Stimulated activated CD4-positive, alpha-beta T cell treated with anti-CD3 and anti-CD28 coated beads, Interleukin-15, amount 100 ng/mL, for 24 hours (primary cell): ENCODE measurements at regions not wholly inside any gene's neighbourhood (a gene's known extent, or its start where the extent isn't known, plus 50 kb on each side); places are given as distances from the start of the nearest gene placed in this dataset.

Experiments
- DNase-seq: peaks from one replicate; pipeline ENCODE4 v3.0.0-alpha.2; 2020

DNA sequence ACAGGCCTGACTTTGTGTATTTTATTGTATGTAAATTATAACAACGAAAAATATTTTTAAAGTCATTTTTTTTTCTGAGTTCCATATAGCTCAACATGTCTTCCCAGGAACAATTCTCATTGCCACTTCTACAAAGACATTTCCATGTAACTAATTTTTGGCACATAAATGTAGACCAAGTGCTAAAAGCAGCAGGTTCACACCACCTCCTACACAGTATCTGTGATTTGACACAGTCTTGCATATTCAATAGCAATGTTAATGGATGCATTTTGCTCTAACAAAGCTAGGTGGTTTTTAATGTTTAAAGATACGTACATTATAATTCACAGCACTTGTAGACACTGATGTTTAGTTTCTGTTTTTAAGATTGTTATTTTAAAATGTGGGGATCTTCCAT lies 346.5 kb downstream of the GPAM start:
- no peak for DNase-seq

DNA sequence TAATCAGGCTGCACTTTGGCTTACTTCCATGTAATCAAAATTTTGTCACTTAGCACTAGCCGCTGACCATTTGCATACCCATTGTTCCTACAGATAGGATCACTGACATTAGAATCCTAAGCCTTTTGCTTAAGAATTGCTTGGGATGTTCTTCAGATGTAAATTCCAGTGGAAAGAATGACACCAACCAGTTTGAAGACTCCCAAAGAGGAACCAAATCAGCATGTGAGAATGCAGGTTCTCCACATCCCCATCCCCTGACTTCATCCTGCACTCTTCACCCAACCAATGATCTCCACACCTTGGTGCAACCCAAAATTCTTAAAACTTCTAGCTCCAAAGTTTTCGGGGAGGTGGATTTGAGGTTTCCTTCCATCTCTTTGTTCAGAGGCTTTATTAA lies 345.6 kb downstream of the GPAM start:
- no peak for DNase-seq

DNA sequence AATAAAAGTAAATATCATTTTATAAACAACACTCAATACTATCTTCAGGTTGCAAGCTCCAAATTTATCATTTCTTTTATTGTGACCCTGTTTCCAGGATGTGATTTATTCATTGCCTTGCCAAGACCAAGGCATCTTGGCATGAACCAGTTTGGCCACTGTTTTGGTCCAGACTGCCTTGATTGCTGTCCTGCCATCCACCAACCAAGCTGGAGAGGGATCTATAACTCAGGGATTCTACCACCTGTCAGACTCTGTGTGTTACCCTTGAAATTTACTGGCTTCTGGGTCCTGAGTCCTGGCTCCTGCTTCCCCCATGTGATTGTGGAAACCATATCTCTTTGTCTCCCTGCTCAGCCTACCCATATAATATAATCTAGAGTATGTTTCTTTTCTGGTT lies 343.0 kb downstream of the GPAM start:
- no peak for DNase-seq

DNA sequence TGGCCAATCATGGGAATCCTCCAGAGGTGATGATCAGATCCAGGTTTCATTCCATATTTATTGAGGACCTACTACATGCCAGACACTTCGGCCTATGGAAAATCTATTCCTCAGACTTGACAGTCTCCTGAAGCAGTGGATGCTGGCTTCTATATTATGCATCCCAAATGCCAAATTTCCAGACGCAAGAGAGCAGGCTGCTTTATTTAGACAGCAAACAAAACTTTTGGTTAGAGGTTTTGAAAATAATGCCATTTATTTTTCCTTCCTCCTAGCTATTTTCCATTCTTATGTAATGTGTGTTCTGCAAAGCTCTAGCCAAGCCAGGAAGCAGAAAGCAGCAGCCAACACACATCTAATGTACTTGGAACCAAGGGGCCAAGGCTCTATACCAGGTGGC lies 330.8 kb downstream of the GPAM start:
- no peak for DNase-seq

DNA sequence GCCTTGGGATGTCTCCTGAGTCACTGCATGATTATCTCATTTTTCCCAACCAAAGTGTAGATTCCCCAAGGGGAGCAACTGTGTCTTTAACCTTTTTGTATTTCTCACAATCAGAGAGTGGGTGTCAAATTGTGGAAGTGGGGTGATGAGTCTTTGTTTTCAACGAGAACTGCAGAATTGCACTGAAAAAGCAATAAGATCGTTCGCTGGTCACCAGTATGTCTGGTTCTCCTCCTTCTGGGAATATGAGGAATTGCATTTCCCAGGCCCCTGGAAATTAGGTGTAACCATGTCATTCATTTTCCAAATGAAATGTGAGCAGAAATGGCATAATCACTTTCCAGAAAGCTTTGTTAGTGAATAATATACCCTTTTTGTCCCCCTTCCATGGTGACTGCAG lies 326.9 kb downstream of the GPAM start:
- no peak for DNase-seq

DNA sequence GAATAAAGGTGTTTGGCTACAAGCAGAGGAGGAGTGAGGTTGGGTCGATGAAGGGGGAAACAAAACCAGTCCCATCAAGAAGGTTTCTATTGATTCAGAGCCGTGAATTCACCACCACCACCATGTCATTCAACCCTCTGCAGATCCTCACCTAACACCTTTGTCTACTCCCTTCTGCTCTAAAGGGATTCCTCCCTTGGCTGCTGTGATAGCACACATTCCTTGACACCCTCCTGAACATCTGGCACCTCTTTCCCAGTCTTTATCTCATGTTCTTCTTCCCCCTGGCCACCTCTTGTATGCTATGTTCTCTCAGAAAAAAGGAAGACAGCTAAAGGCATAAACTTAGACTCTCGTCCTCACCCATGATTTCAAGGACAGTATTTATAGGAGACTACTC lies 318.0 kb downstream of the GPAM start:
- no peak for DNase-seq

DNA sequence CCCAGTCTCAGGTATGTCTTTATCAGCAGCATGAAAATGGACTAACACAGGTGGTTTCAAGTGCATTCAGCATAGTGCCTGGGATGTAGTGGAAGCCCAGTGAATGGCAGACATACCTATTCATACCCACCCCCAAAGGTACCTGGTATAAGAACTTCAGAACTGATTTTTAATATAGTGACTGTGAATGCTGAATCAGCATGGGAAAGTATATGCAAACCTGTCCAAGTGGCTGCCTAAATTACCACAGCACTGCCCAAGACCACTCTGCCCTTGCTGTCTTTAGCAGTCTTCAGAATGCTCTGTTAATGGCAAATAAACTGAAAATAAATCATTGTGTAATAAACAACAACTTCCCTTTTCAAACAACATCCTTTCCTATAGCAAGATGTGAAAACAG lies 312.1 kb downstream of the GPAM start:
- DNase-seq: no peak

DNA sequence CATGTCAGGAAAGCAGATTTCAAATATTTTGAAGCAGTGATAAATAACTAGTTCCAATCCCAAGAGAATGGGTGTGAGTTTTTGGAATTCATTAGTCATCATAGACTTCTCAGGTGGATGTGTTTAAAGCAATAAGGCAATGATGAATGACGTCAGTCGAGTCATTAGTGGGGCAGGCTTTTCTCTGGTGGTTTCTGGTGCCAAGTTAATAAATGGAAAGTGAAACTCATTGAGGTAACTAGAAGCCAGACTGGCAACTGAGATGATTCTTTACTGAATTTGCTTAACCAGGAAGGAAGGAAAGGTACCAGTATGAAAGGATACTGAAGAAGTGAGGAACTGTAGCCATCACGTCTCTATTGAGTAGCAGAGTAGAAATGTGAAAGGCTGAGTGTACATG lies 311.0 kb downstream of the GPAM start:
- no peak for DNase-seq

DNA sequence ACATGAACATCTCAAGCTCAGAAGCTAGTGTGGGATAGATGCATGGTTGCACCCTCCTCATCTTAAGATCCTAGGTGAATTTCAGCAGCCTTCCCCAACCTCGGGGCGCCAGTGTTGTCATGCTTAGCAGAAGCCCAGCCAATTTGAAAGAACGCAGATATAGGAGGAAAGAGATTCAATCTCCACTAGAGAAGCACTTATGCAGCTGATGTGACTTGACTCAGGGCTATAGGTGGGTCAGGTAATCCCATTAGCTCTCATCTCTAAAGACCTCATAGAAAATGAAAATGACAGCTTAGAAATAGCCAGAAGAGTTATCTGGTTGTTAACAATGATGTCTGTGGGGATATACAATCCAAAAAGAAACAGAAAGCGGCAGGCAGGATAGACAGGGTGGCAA lies 310.5 kb downstream of the GPAM start:
- DNase-seq: no peak

DNA sequence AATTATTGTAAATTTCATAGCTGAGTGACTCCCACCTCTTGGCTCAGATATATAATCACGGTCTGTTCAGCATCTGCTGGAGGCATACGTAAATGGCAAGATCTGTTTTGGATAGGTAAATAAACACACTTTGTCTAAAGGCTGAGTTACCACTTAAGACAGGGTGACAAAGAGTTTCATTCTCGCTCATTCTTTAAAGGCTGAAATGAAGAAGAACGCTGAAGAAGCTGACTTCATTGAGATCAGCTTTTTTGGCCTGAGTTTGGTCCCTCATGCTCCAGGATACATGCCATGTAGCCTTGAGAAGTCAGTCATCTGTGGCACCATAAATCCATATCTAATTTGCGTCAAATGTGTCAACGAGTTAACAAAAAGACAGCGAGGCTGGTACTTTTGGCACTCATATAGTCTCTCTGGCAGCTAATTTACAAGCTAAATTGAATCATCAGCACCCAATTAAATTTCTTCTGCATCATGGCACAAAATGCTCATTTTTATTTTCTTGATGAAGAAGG lies 309.9 kb downstream of the GPAM start:
- DNase-seq: no peak

DNA sequence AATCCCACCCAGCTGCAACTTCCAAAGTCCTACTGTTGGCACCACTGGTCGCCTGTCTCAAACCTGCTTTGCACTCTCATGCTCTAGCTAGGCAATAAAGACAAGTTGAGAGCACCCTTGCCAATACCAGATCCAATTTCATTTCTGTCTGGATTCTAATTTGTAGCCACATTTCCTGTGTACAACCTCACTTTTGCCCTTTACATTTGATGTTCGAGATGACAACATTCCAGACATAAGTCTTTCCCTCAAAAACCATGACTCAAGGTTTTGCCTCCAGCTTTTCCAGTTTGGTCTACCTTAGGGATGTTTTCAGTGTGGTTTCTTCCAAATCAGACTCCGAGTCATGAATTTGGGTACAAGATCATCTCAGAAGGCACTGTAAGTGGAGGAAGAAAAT lies 309.0 kb downstream of the GPAM start:
- DNase-seq: no peak

DNA sequence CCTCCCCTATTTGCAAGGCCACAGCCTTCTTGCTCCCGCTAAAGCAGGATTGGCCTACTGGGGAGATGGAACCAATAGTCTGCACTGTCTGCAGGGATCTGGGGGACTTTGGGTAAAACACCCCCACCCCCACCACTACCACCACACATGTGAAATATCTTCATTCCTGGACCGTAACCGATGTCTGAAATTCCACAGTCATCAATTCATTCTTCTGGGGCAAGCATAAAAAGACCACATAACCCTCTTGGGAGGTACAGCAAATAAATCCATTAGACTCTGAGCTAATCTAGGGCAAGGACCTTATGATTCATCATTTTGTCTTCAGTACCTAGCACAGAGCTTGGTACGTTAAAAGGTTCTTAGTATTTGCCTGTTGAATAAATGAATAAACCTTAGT lies 307.8 kb downstream of the GPAM start:
- no peak for DNase-seq

DNA sequence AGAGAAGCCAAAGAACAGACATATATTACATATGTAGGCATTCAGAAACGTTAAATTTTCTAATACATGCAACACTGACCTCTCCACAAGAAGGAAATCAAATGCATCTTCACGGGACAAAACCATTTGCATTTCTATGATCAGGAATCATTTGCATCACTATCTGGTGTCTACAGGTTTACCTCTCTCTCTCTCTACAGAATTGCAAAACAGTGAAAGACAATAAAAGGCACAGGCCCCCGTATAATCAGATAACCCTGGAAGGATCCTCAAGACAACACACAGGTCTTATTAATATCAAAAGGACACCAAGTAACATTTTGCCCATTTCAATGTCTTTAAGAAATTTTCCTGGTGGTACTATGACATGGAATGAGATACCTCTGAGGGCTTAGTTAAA lies 306.3 kb downstream of the GPAM start:
- DNase-seq: no peak

DNA sequence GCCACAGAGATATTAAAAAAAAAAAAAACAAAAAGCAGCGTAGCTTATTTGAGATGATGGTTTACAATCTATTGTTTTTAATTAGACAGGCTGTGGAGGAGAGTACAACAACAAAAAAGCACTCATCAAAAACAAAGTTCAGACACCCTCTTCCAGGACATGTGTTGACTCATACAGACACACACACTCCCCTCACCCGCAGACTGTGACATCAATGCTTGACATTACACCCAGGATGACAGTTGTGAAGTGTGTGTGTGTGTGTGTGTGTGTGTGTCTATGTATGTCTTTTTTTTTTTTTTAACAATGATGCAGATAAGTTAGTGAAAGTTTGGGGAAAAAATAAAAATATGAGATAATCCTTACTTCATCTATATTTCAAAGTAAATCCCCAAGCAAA lies 303.6 kb downstream of the GPAM start:
- no peak for DNase-seq

DNA sequence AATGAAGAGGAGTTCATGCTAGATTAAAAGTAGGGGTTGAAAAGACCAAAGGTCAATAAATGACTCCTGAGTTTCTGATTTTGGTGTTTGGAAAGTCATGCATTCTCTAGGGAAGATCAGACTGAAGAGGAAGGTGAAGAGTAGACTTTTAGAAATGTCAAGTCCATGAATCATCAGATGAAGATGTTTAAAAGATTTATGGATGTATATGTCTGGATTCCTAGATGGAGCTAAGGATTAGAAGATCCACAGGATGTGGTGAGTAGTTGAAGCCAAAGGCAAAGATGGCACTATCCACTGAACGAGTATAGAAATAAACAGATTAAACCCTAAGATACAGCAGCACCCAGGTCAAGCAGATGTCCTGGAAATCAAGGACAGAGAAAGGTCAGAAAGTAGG lies 298.5 kb downstream of the GPAM start:
- DNase-seq: no peak

DNA sequence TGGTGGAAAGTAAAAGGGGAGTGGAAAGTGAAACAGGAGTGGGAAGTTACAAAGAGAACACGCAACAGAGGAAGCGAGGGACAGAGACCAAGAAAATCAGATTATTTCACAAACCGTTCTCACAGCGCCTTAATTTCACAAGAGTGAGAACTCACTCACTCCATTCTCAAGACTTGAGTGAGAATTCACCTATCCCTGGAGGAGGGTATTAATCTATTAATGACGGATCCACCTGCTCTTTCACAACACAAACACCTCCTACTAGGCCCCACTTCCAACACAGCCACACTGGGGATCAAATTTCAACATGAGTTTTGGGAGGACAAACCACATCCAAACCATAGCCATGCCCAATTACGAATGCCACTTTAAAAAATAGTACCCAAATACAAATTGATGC lies 297.6 kb downstream of the GPAM start:
- no peak for DNase-seq

DNA sequence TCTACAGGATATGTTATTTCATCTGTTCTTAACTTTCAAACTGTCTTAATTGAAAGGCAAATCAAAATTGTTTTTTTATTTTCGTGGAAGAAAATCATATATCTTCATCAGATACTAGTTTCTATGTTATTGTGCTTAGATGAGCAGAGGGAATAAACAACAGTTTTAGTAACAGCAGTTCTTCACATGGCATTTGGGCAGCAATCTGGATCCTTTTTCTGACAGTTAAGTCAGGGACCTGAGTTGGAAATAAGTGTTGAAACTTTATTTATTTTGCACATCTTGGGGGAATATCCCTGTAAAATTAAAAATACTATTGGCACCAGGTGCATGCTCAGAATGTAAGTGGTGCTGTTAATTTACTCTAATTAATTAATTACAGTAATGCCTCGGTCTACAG lies 296.3 kb downstream of the GPAM start:
- DNase-seq: no peak

DNA sequence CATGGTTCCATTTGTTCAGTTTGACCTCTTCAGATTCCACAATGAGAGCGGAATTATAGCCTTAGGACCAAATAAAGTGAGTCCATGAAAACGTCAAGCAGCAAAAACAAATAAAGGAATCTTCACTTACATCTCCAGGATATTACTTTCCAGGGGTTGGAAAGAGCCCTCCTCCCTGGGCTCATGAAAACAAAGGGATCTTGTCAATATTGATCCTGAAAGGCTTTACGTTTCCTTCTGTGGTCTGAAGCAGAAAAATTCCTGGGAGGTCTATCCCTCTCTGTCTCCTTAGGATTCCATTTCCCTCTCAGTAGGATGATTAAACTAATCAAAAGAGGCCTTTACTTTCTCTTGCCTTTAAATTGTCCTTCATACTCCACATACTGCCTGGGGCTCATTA lies 293.5 kb downstream of the GPAM start:
- DNase-seq: no peak

DNA sequence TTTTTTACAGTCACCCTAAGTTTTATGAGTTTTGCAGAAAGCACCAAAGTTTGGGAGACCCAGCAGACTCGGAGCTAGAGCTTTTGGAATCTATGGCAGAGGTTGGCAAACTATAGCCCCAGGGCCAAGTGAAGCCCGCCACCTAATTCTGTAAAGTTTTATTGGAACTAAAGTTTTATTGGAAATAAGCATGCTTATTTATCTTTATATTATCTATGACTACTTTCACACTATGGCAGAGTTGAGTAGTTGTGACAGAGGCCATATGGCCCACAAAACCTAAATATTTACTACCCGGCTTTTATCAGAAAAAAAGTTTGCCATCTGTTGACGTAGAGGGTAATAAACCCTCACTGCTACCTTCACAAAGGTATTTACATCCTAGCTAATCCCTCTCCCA lies 267.6 kb downstream of the GPAM start:
- DNase-seq: no peak

DNA sequence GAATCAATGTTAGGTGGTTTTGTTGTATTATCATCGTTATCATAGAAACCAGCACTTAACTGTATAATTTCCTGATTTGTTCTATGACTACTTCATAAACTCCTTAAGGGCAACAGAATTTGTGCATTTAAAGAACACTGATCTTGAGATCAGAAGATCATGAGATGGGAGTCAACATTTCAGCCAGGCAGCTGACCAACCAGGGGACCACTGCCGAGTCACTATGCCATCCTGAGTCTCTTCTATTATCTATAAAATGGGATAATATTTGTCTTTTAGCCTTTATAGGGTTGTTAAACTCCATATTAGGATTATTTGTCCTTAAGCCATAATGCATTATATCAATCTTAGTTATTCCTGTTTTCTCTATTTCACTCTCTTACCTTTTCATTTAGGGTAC lies 261.7 kb downstream of the GPAM start:
- DNase-seq: no peak

DNA sequence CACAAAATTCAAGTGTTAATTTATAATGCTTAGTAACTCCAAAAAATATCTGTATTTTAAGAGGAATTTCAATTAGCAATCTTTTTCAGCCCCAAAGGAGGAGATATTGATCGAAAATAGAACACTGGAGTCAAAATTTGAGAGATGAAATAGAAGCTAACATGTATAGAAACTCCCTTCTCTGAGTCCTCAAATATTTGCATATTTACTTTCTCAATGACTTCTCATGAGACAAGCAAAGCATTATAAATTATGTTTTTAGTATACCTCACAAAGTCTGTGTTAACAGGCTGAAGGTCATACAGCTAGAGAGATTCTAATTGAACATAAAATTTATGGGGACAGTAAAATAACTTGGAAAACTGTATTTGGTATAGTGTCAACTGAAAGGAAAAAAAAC lies 260.5 kb downstream of the GPAM start:
- DNase-seq: no peak

DNA sequence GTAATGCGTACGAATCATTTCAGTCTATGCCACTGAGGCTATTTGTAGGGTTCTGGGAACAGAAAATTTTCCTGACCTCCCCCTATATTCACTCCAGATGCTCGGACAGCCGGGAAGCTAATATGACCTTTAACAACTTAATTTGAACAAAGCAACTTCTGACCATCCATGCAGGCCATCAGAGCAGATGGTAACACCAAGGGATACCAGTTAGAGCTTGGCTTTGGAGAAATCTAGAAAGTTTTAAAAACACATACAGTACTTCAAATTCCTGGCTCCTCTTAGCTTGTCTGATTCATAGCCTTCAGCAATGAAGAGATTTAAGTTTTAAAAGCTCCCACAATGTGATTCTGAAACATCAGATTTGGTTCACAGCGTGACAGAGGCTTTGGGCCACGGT lies 257.3 kb downstream of the GPAM start:
- DNase-seq: no peak

DNA sequence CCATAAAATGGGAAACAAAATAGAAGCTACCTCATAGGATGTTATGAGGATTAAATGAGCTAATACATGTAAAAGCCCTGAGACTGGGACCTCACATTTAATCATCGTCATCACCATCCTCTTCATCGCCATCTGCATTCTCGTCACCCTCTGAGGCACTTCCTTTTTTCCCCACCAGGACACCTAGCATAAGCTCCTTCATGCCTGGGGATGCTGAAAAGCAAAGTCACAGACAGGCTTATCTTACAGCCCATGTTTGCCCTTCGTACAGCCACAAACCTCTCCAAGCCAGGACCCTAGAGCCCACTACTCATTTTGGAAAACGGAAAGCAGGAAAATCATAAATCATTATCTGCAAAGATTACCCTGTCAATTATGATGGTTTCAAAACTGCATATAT lies 249.6 kb downstream of the GPAM start:
- DNase-seq: no peak

DNA sequence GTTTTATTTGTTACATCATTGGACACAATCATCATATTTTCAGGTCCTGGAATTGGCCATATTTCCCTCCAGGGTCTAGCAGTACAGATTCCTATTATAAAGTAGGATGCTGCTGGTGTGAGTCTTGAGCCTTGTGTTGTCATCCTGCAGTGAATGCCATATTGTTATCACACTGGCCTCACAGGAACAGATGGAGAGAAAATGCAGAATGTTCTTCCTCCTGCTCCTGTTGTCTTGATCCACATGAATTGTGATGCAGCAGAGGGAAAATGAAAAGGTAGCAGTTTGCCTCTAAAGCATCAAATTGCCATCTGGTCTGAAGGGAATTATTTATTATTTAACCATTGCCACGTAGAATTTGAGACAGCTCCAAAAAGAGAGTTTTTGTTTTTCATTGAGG lies 248.6 kb downstream of the GPAM start:
- DNase-seq: no peak

DNA sequence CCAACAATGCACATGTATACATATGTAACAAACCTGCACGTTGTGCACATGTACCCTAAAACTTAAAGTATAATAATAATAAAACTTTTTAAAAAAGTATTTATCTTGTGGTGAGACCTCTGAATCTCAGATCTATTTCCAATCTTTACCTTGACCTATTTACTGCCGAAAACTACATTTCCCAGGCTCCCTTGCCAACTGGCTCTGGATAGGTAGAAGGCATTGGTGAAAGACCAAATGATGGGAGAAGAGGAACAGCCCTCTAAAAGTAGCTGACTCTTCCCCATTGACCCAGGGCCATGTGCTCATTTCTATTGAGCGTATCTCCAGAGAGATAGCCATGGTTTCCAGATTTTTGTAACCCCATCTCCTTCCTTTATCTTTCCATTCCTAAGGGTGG lies 247.4 kb downstream of the GPAM start:
- DNase-seq: no peak

DNA sequence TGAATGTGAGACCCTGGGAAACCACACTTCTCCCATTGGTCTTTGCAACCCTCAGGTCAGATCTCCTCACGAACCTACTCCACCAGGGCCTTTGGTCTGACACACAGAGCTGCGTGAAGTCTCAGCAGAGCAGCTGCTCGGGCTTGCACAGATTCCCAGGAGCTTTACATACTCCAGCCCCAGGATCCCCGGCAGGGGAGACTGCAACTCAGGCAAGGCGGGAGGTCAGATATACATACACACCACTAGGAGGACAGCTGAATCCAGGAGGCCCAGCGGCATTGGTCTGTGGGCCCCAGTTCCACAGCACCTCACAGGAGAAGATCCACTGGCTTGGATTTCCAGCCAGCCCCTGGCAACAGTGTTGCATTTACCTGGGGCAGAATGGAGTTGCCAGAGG lies 239.2 kb downstream of the GPAM start:
- no peak for DNase-seq
